ENCODE measurements at regions not wholly inside any gene's neighbourhood (a gene's known extent, or its start where the extent isn't known, plus 50 kb on each side); places are given as distances from the start of the nearest gene placed in this dataset.
"Not testable (repeated sequence)": the region's sequence is repeated elsewhere in the genome, so short reads cannot be mapped to it uniquely, and the experiment has no call there.

GRCh38 chr16:5162801-5163200, 65.2 kb upstream of the EEF2KMT start:
- not testable (repeated sequence) for DNase-seq (ENCODE audit: low spot score)

- DNase-seq (ENCODE audit: low spot score), result not testable (repeated sequence)
Observed at GRCh38 chr16:5161888-5162287, 64.3 kb upstream of the EEF2KMT start.

- DNase-seq (ENCODE audit: low spot score), result not testable (repeated sequence)
Observed at GRCh38 chr16:5160010-5160409, 62.4 kb upstream of the EEF2KMT start.

- DNase-seq (ENCODE audit: low spot score), result not testable (repeated sequence)
Observed at GRCh38 chr16:5159537-5159936, 61.9 kb upstream of the EEF2KMT start.

GRCh38 chr16:5158494-5158893, 60.9 kb upstream of the EEF2KMT start:
- no peak for DNase-seq (ENCODE audit: low spot score)

GRCh38 chr16:5156486-5156885, 58.9 kb upstream of the EEF2KMT start:
- DNase-seq (ENCODE audit: low spot score), result not testable (repeated sequence)

GRCh38 chr16:5154006-5154405, 56.4 kb upstream of the EEF2KMT start:
- DNase-seq (ENCODE audit: low spot score), result not testable (repeated sequence)

- not testable (repeated sequence) for DNase-seq (ENCODE audit: low spot score)
Observed at GRCh38 chr16:5151409-5151808, 53.8 kb upstream of the EEF2KMT start.

Data from ureter (tissue), 1 donor.